DND-41 (cell line): ENCODE measurements at regions not wholly inside any gene's neighbourhood (a gene's known extent, or its start where the extent isn't known, plus 50 kb on each side); places are given as distances from the start of the nearest gene placed in this dataset.

Source experiments
- EZH2 ChIP-seq: IDR thresholded peaks from 3 replicates; pipeline ENCODE4 v1.6.1; 2012; ENCODE audit warnings: borderline replicate concordance, low read depth, mild to moderate bottlenecking, moderate library complexity, low read length, inconsistent platforms; ENCODE audit not compliant: severe bottlenecking
- TF ChIP-seq, protein P1 (sequence below): IDR thresholded peaks from 2 replicates; pipeline ENCODE4 v1.5.1; 2012; ENCODE audit warnings: borderline replicate concordance, low read length, moderate library complexity, mild to moderate bottlenecking; ENCODE audit not compliant: poor library complexity, severe bottlenecking; ENCODE audit errors: extremely low read depth

DNA sequence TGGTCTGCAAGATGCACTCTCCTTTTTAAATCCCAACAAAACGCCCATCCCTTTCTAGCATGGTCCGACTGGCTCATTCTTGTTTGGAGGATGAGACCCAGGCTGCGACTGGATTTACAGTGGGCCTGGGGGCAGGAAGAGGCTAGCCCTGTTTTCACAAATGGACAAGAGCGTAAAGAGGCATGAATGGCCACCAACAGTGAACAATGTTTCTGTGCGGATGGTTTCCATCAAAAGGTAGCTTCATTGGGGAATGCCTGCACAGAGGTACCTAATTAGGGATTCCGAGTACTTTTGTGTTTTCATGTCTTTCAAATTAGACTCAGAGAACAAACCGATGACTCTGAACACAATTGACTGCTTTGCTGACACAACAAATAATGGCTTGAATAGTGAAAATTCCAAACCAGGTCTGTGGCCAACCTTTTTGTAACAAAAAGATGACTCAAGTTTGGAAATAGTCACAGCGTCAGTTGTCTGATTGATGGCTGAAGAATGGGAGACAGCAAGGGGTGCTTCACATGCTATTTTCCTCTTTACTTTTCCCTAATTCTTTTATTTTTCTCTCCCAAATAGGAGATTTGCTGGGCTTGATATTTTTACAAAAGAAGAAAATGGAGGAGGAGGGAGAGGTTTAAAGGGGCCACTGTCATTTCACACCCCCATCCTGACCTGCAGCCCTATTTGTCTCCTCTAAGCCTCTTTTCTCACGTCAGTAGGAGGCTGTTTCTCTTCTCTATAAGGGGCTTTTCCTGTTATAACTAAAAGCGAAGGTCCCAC lies 208.1 kb upstream of the S1PR3 start:
- TF ChIP-seq, protein P1, sequence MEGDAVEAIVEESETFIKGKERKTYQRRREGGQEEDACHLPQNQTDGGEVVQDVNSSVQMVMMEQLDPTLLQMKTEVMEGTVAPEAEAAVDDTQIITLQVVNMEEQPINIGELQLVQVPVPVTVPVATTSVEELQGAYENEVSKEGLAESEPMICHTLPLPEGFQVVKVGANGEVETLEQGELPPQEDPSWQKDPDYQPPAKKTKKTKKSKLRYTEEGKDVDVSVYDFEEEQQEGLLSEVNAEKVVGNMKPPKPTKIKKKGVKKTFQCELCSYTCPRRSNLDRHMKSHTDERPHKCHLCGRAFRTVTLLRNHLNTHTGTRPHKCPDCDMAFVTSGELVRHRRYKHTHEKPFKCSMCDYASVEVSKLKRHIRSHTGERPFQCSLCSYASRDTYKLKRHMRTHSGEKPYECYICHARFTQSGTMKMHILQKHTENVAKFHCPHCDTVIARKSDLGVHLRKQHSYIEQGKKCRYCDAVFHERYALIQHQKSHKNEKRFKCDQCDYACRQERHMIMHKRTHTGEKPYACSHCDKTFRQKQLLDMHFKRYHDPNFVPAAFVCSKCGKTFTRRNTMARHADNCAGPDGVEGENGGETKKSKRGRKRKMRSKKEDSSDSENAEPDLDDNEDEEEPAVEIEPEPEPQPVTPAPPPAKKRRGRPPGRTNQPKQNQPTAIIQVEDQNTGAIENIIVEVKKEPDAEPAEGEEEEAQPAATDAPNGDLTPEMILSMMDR, result no peak
- no peak for TF ChIP-seq EZH2
